HG03175 (cell line): ENCODE measurements at regions not wholly inside any gene's neighbourhood (a gene's known extent, or its start where the extent isn't known, plus 50 kb on each side); places are given as distances from the start of the nearest gene placed in this dataset.

ENCODE experiments used
- ATAC-seq: cut with Tn5 transposase; IDR thresholded peaks from one replicate; pipeline ENCODE4 v1.9.1; 2021; ENCODE audit warnings: mild to moderate bottlenecking, moderate library complexity; ENCODE audit not compliant: unreplicated experiment

- no peak for ATAC-seq
These were observed 567.0 kb upstream of the MCTP2 start for GRCh38 chr15:93664213-93664956.

GRCh38 chr15:93662162-93662885 lies 569.0 kb upstream of the MCTP2 start:
- no peak for ATAC-seq

GRCh38 chr15:93658026-93658816 lies 569.2 kb upstream of the RGMA start:
- ATAC-seq, result no peak

GRCh38 chr15:93656041-93656440 lies 567.0 kb upstream of the RGMA start:
- no peak for ATAC-seq

GRCh38 chr15:93649691-93650235 lies 560.8 kb upstream of the RGMA start:
- ATAC-seq, result no peak

GRCh38 chr15:93646193-93646592 lies 557.2 kb upstream of the RGMA start:
- ATAC-seq, result no peak

- no peak for ATAC-seq
These were observed 556.6 kb upstream of the RGMA start for GRCh38 chr15:93645594-93645993.

- no peak for ATAC-seq
These were observed 555.6 kb upstream of the RGMA start for GRCh38 chr15:93644595-93644994.

GRCh38 chr15:93640411-93640962 lies 551.5 kb upstream of the RGMA start:
- ATAC-seq, result no peak

GRCh38 chr15:93631958-93632618 lies 543.1 kb upstream of the RGMA start:
- ATAC-seq, result no peak

- no peak for ATAC-seq
These were observed 530.6 kb upstream of the RGMA start for GRCh38 chr15:93619597-93619996.

- no peak for ATAC-seq
These were observed 528.4 kb upstream of the RGMA start for GRCh38 chr15:93617443-93617842.

GRCh38 chr15:93614386-93615104 lies 525.5 kb upstream of the RGMA start:
- ATAC-seq, result no peak

- no peak for ATAC-seq
These were observed 524.4 kb upstream of the RGMA start for GRCh38 chr15:93613386-93613785.

- ATAC-seq, result no peak
These were observed 523.9 kb upstream of the RGMA start for GRCh38 chr15:93612953-93613352.

- no peak for ATAC-seq
These were observed 521.9 kb upstream of the RGMA start for GRCh38 chr15:93610944-93611343.

GRCh38 chr15:93608643-93609148 lies 519.7 kb upstream of the RGMA start:
- ATAC-seq, result no peak

GRCh38 chr15:93603550-93603949 lies 514.5 kb upstream of the RGMA start:
- ATAC-seq, result no peak

- no peak for ATAC-seq
These were observed 498.1 kb upstream of the RGMA start for GRCh38 chr15:93587059-93587521.

- ATAC-seq, result no peak
These were observed 496.0 kb upstream of the RGMA start for GRCh38 chr15:93585012-93585411.
